ENCODE measurements at regions not wholly inside any gene's neighbourhood (a gene's known extent, or its start where the extent isn't known, plus 50 kb on each side); places are given as distances from the start of the nearest gene placed in this dataset.

- WGBS (ENCODE audit: extremely low coverage, insufficient read length, low lambda C conversion rate): no CpG with 5 or more reads among the region's 1 CpG
- H3K36me3 Mint-ChIP-seq (ENCODE audit: insufficient read depth in 1 of 3, low read depth in 3 of 3): no peaks in the 10 kb centered on the region
- Histone ChIP-seq H3K4me2 (ENCODE audit: insufficient read depth, insufficient read length, low read length) (no peak overlapping the region), H3K4me1 (ENCODE audit: insufficient read depth, low read length) (no peaks in the 10 kb centered on the region), H2BK5ac (ENCODE audit: insufficient read length, low read length) (no peak overlapping the region), H3K56ac (ENCODE audit: insufficient read length, low read depth, low read length) (no peak overlapping the region), H2BK12ac (ENCODE audit: insufficient read length, low read depth, low read length) (no peak overlapping the region), H3K4ac (ENCODE audit: low read depth, low read length) (no peak overlapping the region), H3K9ac (ENCODE audit: extremely low read depth, insufficient read length, low read length) (no peak overlapping the region), H4K91ac (ENCODE audit: insufficient read length, low read depth, low read length) (no peak overlapping the region), H4K5ac (ENCODE audit: insufficient read length, low read depth, low read length) (no peak overlapping the region), H3K79me2 (ENCODE audit: insufficient read depth, low read length) (no peaks in the 10 kb centered on the region), H4K8ac (replicated peaks; ENCODE audit: insufficient read length, low read depth, low read length) (no peak overlapping the region), H2BK20ac (ENCODE audit: low read depth, low read length, poor library complexity, severe bottlenecking) (no peak overlapping the region), H3K14ac (ENCODE audit: insufficient read depth, low read length) (no peak overlapping the region), H3K9me3 (ENCODE audit: control insufficient read depth, low read depth, low read length) (no peaks in the 10 kb centered on the region), H3K23me2 (ENCODE audit: insufficient read length, low read depth, low read length, poor library complexity, severe bottlenecking) (no peaks in the 10 kb centered on the region), H2BK15ac (ENCODE audit: low read depth, low read length) (no peak overlapping the region), H2AK5ac (ENCODE audit: insufficient read length, low read length) (no peak overlapping the region), H2BK120ac (ENCODE audit: low read depth, low read length, poor library complexity, severe bottlenecking) (no peak overlapping the region), H3T11ph (ENCODE audit: low read length) (no peak overlapping the region), H3K23ac (ENCODE audit: insufficient read length, low read depth, low read length) (no peak overlapping the region), H4K20me1 (ENCODE audit: control insufficient read depth, insufficient read depth, insufficient read length) (no peaks in the 10 kb centered on the region), H3K27me3 (ENCODE audit: insufficient read depth, low read length) (no peaks in the 10 kb centered on the region), H3K79me1 (ENCODE audit: insufficient read depth, low read depth, low read length, poor library complexity, severe bottlenecking) (no peaks in the 10 kb centered on the region), H3K27ac (ENCODE audit: insufficient read length, low read depth, low read length) (no peak overlapping the region), H3K18ac (ENCODE audit: insufficient read length, low read depth, low read length) (no peak overlapping the region), H2AFZ (ENCODE audit: low read length) (no peak overlapping the region)
- no peak for TF ChIP-seq CTCF (conservative IDR thresholded peaks at IDR 0.05)
- no peak overlapping the region for H3K4me3 Mint-ChIP-seq
- H3K27me3 Mint-ChIP-seq (ENCODE audit: low read depth): no peaks in the 10 kb centered on the region; the same call in 1 of the 2 replicates
- H3K27ac Mint-ChIP-seq: no peak overlapping the region
- H3K9me3 Mint-ChIP-seq: no peaks in the 10 kb centered on the region
- H3K4me1 Mint-ChIP-seq: no peaks in the 10 kb centered on the region
- DNase-seq: no peak
Observed at GRCh38 chr15:53230473-53230872, 440.3 kb upstream of the ONECUT1 start.
